HepG2 (cell line): ENCODE measurements at regions not wholly inside any gene's neighbourhood (a gene's known extent, or its start where the extent isn't known, plus 50 kb on each side); places are given as distances from the start of the nearest gene placed in this dataset.

ENCODE experiments used
- ATAC-seq: fragments of 200-7000 bp; cut with Tn5 transposase; 3 replicates; pipeline ENCODE4 v1.9.1; 2020; ENCODE audit warnings: mild to moderate bottlenecking, moderate library complexity
- BruUV-seq: library from RNA; stranded (reverse); fragments of 400-500 nt; replicated peaks from 2 replicates; lab custom pipeline; 2021; lab: Mats Ljungman, UMichigan
- CTCF ChIA-PET: fragments of 300-600 bp; formaldehyde crosslinking; extraction: SDS; loops from one replicate; lab custom pipeline; 2021; ENCODE audit warnings: low total read pairs, inconsistent platforms, low intra/inter-chr PET ratio; lab: Yijun Ruan, JAX
- POLR2A ChIA-PET: fragments of 350-600 bp; sonication (Branson Sonifier 250); formaldehyde crosslinking; loops from one replicate; lab custom pipeline; 2020; ENCODE audit warnings: antibody characterized with exemption, inconsistent platforms; lab: Yijun Ruan, JAX
- DNase-seq: peaks from one replicate; pipeline ENCODE4 v3.0.0-alpha.2; 2015; ENCODE audit warnings: low spot score
- FAIRE-seq: peaks from 3 replicates; lab custom pipeline; 2011; peaks lifted over from hg19 to GRCh38; lab: Jason Lieb, UNC
- H2AFZ ChIP-seq: one replicate; pipeline ENCODE4 v1.6.1; 2011; ENCODE audit warnings: low read length, inconsistent platforms
- H3K27ac ChIP-seq: fragments of 300-600 bp; 3 replicates; pipeline ENCODE4 v1.8.0; 2011; ENCODE audit warnings: mixed run types, mild to moderate bottlenecking, mixed read lengths, low read length, inconsistent platforms; ENCODE audit not compliant: insufficient read depth; ENCODE audit errors: extremely low read length
- H3K27me3 ChIP-seq, 2 experiments: fragments of 200-600 bp in 1 of 2; 2 replicates in 1 of 2; 3 replicates in 1 of 2; pipeline versions ENCODE4 v1.6.0 to v1.8.0; 2011; ENCODE audit warnings: low read length in 2 of 2, mild to moderate bottlenecking in 2 of 2, moderate library complexity in 2 of 2, inconsistent platforms in 1 of 2; ENCODE audit not compliant: insufficient read depth in 2 of 2, control insufficient read depth in 1 of 2
- H3K36me3 ChIP-seq, 2 experiments: fragments of 200-600 bp in 1 of 2; replicated peaks in 1 of 2; 2 replicates in 1 of 2; 3 replicates in 1 of 2; pipeline versions ENCODE4 v1.5.1 to v1.8.0; 2011; ENCODE audit warnings: low read length in 2 of 2, inconsistent platforms in 1 of 2; ENCODE audit not compliant: insufficient read depth in 2 of 2, control insufficient read depth in 1 of 2
- H3K4me1 ChIP-seq: 2 replicates; pipeline ENCODE4 v1.5.1; 2012; ENCODE audit warnings: low read length, inconsistent platforms; ENCODE audit not compliant: insufficient read depth
- H3K4me2 ChIP-seq: 2 replicates; pipeline ENCODE4 v1.6.0; 2011; ENCODE audit warnings: low read depth, low read length, inconsistent platforms
- H3K4me3 ChIP-seq, 3 experiments: fragments of 200-600 bp in 1 of 3; sonication (generic), shearing (Covaris generic) in 1 of 3; replicated peaks in 1 of 3; 2 replicates each; pipeline ENCODE4 v1.5.1; 2011 to 2016; ENCODE audit warnings: low read length in 3 of 3, inconsistent platforms in 2 of 3, low read depth in 2 of 3, mild to moderate bottlenecking in 2 of 3, control low read depth in 1 of 3, mixed read lengths in 1 of 3; ENCODE audit not compliant: insufficient read depth in 1 of 3
- H3K79me2 ChIP-seq: one replicate; pipeline ENCODE4 v1.6.1; 2011; ENCODE audit warnings: low read length, inconsistent platforms; ENCODE audit not compliant: insufficient read depth
- H3K9ac ChIP-seq: 2 replicates; pipeline ENCODE4 v1.6.0; 2011; ENCODE audit warnings: mild to moderate bottlenecking, low read depth, low read length, inconsistent platforms; ENCODE audit not compliant: insufficient read depth
- H3K9me3 ChIP-seq: 2 replicates; pipeline ENCODE4 v1.5.1; 2012; ENCODE audit warnings: mild to moderate bottlenecking, low read length
- H4K20me1 ChIP-seq: 2 replicates; pipeline ENCODE4 v1.6.0; 2011; ENCODE audit warnings: inconsistent platforms, mild to moderate bottlenecking, low read length, moderate library complexity; ENCODE audit not compliant: insufficient read depth
- POLR2G ChIP-seq: fragments of 200-400 bp; formaldehyde crosslinking; IDR thresholded peaks from 2 replicates; pipeline ENCODE4 v1.6.1; 2018; ENCODE audit warnings: mild to moderate bottlenecking, low read depth, low read length, moderate library complexity
- ZFP36L2 ChIP-seq: sonication (generic); formaldehyde crosslinking; IDR thresholded peaks from 2 replicates; pipeline ENCODE4 v1.4.0; 2020; ENCODE audit warnings: missing genetic modification reagents
- ZNF10 ChIP-seq: sonication (generic); formaldehyde crosslinking; IDR thresholded peaks from 2 replicates; pipeline ENCODE4 v1.4.0; 2020; ENCODE audit warnings: mild to moderate bottlenecking, low read depth, missing genetic modification reagents, borderline replicate concordance
- WGBS: methylation state at CpG from one replicate; pipeline ENCODE4 v1.1.6; 2017; ENCODE audit warnings: low lambda C conversion rate; 5-methylcytosine and 5-hydroxymethylcytosine counted together
- in situ Hi-C: cut with HindIII; loops from 2 replicates; pipeline ENCODE4 v1.10.0; 2017; ENCODE audit warnings: low pct_unique_long_range_greater_than_20kb; ENCODE audit not compliant: extremely low pct_ligation_motif_present
- intact Hi-C: fragments of 100-400 bp; cut with micrococcal nuclease; formaldehyde crosslinking; loops from one replicate; pipeline ENCODE4 v1.10.0; 2022; ENCODE audit not compliant: unreplicated experiment
- TF ChIP-seq, protein P1 (sequence below): sonication (generic); formaldehyde crosslinking; conservative IDR thresholded peaks from 2 replicates; pipeline ENCODE4 v1.4.0; 2020; ENCODE audit warnings: missing genetic modification reagents
- TF ChIP-seq, protein P2 (sequence below): sonication (generic); formaldehyde crosslinking; IDR thresholded peaks from 2 replicates; pipeline ENCODE4 v1.4.0; 2020; ENCODE audit warnings: missing genetic modification reagents
- TF ChIP-seq, protein P3 (sequence below): sonication (generic); formaldehyde crosslinking; IDR thresholded peaks from 2 replicates; pipeline ENCODE4 v1.5.1; 2020; ENCODE audit warnings: missing genetic modification reagents, mild to moderate bottlenecking, borderline replicate concordance
- TF ChIP-seq, protein P4 (sequence below): sonication (generic); formaldehyde crosslinking; IDR thresholded peaks from 2 replicates; pipeline ENCODE4 v1.5.0; 2020; ENCODE audit warnings: mild to moderate bottlenecking, missing genetic modification reagents
- TF ChIP-seq, protein P5 (sequence below): sonication (generic); formaldehyde crosslinking; IDR thresholded peaks from 2 replicates; pipeline ENCODE4 v1.4.0; 2020; ENCODE audit warnings: mild to moderate bottlenecking, missing genetic modification reagents
- TF ChIP-seq, protein P6 (sequence below): sonication (generic); formaldehyde crosslinking; IDR thresholded peaks from 2 replicates; pipeline ENCODE4 v1.4.0; 2020; ENCODE audit warnings: missing genetic modification reagents, borderline replicate concordance

DNA sequence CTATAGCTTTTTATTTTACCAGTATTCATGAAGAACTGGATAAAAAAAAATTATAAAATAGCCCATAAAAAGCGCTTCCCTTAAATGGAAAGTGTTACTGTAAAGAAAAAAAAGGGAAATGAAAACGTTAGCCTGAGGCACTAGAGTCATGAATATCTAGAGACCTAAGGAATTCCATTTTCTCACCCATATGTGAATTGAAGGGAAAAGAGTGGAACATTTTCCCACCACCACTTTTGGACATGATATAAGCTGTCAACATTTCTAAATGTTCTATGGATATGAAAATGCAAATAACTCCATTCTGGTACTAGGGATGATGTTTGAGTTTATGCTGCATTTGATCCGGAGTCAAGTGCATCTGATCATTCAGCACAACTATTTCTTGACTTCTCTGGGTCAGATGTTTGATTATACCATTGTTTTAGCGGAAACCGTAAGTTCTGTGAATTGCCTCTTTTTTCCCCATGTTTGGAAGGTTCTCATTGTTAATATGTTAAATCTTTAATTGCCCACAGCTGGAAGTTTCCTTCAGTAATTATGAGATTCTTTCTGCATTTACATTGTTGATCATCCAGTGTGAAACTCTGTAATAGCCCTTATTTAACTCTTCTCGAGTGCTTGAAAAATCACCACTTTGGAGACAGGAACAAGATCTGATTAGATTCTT, 467.4 kb upstream of the SEMA6A start:
- H3K27me3 ChIP-seq = peaks cover 0 to 4% of the 10 kb centered on the region in 2 experiments; a peak in 1 of 5 replicates
- no peaks in the 10 kb centered on the region for H4K20me1 ChIP-seq
- no peaks in the 10 kb centered on the region for H3K79me2 ChIP-seq
- intact Hi-C loops = no loop called here
- in situ Hi-C loops = no loop called here
- no peak for ATAC-seq
- H3K27ac ChIP-seq = no peak overlapping the region
- H3K9me3 ChIP-seq = no peaks in the 10 kb centered on the region
- WGBS = 4% methylated on average over 6 of the region's 6 CpGs
- H3K4me3 ChIP-seq = no peak overlapping the region
- ChIA-PET CTCF (no interaction called here), POLR2A (no interaction called here)
- H3K9ac ChIP-seq = no peak overlapping the region
- H2AFZ ChIP-seq = no peak overlapping the region
- no peak overlapping the region for H3K4me2 ChIP-seq
- no peak for DNase-seq
- no peak for FAIRE-seq
- H3K4me1 ChIP-seq = no peaks in the 10 kb centered on the region
- H3K36me3 ChIP-seq = no peaks in the 10 kb centered on the region
- TF ChIP-seq ZNF10 (CRISPR knock-in tag) = no peak
- TF ChIP-seq, protein P1, sequence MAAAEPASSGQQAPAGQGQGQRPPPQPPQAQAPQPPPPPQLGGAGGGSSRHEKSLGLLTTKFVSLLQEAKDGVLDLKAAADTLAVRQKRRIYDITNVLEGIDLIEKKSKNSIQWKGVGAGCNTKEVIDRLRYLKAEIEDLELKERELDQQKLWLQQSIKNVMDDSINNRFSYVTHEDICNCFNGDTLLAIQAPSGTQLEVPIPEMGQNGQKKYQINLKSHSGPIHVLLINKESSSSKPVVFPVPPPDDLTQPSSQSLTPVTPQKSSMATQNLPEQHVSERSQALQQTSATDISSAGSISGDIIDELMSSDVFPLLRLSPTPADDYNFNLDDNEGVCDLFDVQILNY (CRISPR knock-in tag) = no peak
- TF ChIP-seq, protein P2, sequence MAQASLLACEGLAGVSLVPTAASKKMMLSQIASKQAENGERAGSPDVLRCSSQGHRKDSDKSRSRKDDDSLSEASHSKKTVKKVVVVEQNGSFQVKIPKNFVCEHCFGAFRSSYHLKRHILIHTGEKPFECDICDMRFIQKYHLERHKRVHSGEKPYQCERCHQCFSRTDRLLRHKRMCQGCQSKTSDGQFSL (CRISPR knock-in tag) = no peak
- TF ChIP-seq, protein P3, sequence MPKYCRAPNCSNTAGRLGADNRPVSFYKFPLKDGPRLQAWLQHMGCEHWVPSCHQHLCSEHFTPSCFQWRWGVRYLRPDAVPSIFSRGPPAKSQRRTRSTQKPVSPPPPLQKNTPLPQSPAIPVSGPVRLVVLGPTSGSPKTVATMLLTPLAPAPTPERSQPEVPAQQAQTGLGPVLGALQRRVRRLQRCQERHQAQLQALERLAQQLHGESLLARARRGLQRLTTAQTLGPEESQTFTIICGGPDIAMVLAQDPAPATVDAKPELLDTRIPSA = no peak
- TF ChIP-seq, protein P4, sequence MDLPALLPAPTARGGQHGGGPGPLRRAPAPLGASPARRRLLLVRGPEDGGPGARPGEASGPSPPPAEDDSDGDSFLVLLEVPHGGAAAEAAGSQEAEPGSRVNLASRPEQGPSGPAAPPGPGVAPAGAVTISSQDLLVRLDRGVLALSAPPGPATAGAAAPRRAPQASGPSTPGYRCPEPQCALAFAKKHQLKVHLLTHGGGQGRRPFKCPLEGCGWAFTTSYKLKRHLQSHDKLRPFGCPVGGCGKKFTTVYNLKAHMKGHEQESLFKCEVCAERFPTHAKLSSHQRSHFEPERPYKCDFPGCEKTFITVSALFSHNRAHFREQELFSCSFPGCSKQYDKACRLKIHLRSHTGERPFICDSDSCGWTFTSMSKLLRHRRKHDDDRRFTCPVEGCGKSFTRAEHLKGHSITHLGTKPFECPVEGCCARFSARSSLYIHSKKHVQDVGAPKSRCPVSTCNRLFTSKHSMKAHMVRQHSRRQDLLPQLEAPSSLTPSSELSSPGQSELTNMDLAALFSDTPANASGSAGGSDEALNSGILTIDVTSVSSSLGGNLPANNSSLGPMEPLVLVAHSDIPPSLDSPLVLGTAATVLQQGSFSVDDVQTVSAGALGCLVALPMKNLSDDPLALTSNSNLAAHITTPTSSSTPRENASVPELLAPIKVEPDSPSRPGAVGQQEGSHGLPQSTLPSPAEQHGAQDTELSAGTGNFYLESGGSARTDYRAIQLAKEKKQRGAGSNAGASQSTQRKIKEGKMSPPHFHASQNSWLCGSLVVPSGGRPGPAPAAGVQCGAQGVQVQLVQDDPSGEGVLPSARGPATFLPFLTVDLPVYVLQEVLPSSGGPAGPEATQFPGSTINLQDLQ (CRISPR knock-in tag) = no peak
- TF ChIP-seq ZFP36L2 (CRISPR knock-in tag) = no peak
- no peak for TF ChIP-seq POLR2G
- TF ChIP-seq, protein P5, sequence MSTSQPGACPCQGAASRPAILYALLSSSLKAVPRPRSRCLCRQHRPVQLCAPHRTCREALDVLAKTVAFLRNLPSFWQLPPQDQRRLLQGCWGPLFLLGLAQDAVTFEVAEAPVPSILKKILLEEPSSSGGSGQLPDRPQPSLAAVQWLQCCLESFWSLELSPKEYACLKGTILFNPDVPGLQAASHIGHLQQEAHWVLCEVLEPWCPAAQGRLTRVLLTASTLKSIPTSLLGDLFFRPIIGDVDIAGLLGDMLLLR (CRISPR knock-in tag) = no peak
- TF ChIP-seq, protein P6, sequence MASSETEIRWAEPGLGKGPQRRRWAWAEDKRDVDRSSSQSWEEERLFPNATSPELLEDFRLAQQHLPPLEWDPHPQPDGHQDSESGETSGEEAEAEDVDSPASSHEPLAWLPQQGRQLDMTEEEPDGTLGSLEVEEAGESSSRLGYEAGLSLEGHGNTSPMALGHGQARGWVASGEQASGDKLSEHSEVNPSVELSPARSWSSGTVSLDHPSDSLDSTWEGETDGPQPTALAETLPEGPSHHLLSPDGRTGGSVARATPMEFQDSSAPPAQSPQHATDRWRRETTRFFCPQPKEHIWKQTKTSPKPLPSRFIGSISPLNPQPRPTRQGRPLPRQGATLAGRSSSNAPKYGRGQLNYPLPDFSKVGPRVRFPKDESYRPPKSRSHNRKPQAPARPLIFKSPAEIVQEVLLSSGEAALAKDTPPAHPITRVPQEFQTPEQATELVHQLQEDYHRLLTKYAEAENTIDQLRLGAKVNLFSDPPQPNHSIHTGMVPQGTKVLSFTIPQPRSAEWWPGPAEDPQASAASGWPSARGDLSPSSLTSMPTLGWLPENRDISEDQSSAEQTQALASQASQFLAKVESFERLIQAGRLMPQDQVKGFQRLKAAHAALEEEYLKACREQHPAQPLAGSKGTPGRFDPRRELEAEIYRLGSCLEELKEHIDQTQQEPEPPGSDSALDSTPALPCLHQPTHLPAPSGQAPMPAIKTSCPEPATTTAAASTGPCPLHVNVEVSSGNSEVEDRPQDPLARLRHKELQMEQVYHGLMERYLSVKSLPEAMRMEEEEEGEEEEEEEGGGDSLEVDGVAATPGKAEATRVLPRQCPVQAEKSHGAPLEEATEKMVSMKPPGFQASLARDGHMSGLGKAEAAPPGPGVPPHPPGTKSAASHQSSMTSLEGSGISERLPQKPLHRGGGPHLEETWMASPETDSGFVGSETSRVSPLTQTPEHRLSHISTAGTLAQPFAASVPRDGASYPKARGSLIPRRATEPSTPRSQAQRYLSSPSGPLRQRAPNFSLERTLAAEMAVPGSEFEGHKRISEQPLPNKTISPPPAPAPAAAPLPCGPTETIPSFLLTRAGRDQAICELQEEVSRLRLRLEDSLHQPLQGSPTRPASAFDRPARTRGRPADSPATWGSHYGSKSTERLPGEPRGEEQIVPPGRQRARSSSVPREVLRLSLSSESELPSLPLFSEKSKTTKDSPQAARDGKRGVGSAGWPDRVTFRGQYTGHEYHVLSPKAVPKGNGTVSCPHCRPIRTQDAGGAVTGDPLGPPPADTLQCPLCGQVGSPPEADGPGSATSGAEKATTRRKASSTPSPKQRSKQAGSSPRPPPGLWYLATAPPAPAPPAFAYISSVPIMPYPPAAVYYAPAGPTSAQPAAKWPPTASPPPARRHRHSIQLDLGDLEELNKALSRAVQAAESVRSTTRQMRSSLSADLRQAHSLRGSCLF = no peak
- no TSS peak for BruUV-seq
